ENCODE measurements at regions not wholly inside any gene's neighbourhood (a gene's known extent, or its start where the extent isn't known, plus 50 kb on each side); places are given as distances from the start of the nearest gene placed in this dataset.
"Not testable (repeated sequence)": the region's sequence is repeated elsewhere in the genome, so short reads cannot be mapped to it uniquely, and the experiment has no call there.

- DNase-seq (ENCODE audit: low read depth in 1 of 2, low spot score in 1 of 2): no peak
Observed at GRCh38 chr4:53885668-53886067, 178.7 kb downstream of the CHIC2 start.

GRCh38 chr4:53877096-53877495 is 187.3 kb downstream of the CHIC2 start:
- not testable (repeated sequence) for DNase-seq (ENCODE audit: low read depth in 1 of 2, low spot score in 1 of 2)

GRCh38 chr4:53866055-53866454 is 198.3 kb downstream of the CHIC2 start:
- no peak for DNase-seq (ENCODE audit: low read depth in 1 of 2, low spot score in 1 of 2)

GRCh38 chr4:53865054-53865453 is 199.4 kb downstream of the CHIC2 start:
- no peak for DNase-seq (ENCODE audit: low read depth in 1 of 2, low spot score in 1 of 2)

- no peak for DNase-seq (ENCODE audit: low read depth in 1 of 2, low spot score in 1 of 2)
Observed at GRCh38 chr4:53863736-53864365, 200.6 kb downstream of the CHIC2 start.

GRCh38 chr4:53863158-53863557 is 201.2 kb downstream of the CHIC2 start:
- no peak for DNase-seq (ENCODE audit: low read depth in 1 of 2, low spot score in 1 of 2)

- DNase-seq (ENCODE audit: low read depth in 1 of 2, low spot score in 1 of 2): no peak
Observed at GRCh38 chr4:53861856-53862610, 202.4 kb downstream of the CHIC2 start.

GRCh38 chr4:53859305-53859704 is 205.1 kb downstream of the CHIC2 start:
- no peak for DNase-seq (ENCODE audit: low read depth in 1 of 2, low spot score in 1 of 2)

GRCh38 chr4:53858744-53859143 is 205.7 kb downstream of the CHIC2 start:
- no peak for DNase-seq (ENCODE audit: low read depth in 1 of 2, low spot score in 1 of 2)

- no peak for DNase-seq (ENCODE audit: low read depth in 1 of 2, low spot score in 1 of 2)
Observed at GRCh38 chr4:53855581-53856250, 208.7 kb downstream of the CHIC2 start.

GRCh38 chr4:53854991-53855568 is 209.3 kb downstream of the CHIC2 start:
- DNase-seq (ENCODE audit: low read depth in 1 of 2, low spot score in 1 of 2): no peak

- DNase-seq (ENCODE audit: low read depth in 1 of 2, low spot score in 1 of 2): no peak
Observed at GRCh38 chr4:53852343-53852742, 212.1 kb downstream of the CHIC2 start.

GRCh38 chr4:53847965-53848364 is 216.4 kb downstream of the CHIC2 start:
- no peak for DNase-seq (ENCODE audit: low read depth in 1 of 2, low spot score in 1 of 2)

- DNase-seq (ENCODE audit: low read depth in 1 of 2, low spot score in 1 of 2): no peak
Observed at GRCh38 chr4:53844551-53844950, 219.9 kb downstream of the CHIC2 start.

GRCh38 chr4:53844133-53844532 is 220.3 kb downstream of the CHIC2 start:
- DNase-seq (ENCODE audit: low read depth in 1 of 2, low spot score in 1 of 2): no peak

GRCh38 chr4:53841711-53842110 is 222.7 kb downstream of the CHIC2 start:
- DNase-seq (ENCODE audit: low read depth in 1 of 2, low spot score in 1 of 2): no peak

- DNase-seq (ENCODE audit: low read depth in 1 of 2, low spot score in 1 of 2): no peak
Observed at GRCh38 chr4:53840643-53841042, 223.8 kb downstream of the CHIC2 start.

GRCh38 chr4:53833302-53834003 is 231.0 kb downstream of the CHIC2 start:
- DNase-seq (ENCODE audit: low read depth in 1 of 2, low spot score in 1 of 2): not testable (repeated sequence)

- no peak for DNase-seq (ENCODE audit: low read depth in 1 of 2, low spot score in 1 of 2)
Observed at GRCh38 chr4:53832549-53832948, 231.9 kb downstream of the CHIC2 start.

- no peak for DNase-seq (ENCODE audit: low read depth in 1 of 2, low spot score in 1 of 2)
Observed at GRCh38 chr4:53830511-53830910, 233.9 kb downstream of the CHIC2 start.

- no peak for DNase-seq (ENCODE audit: low read depth in 1 of 2, low spot score in 1 of 2)
Observed at GRCh38 chr4:53821179-53821851, 230.0 kb upstream of the LNX1 start.
